ENCODE measurements at regions not wholly inside any gene's neighbourhood (a gene's known extent, or its start where the extent isn't known, plus 50 kb on each side); places are given as distances from the start of the nearest gene placed in this dataset.

- intact Hi-C loops (cut with micrococcal nuclease), result no loop called here
- Mint-ChIP-seq H3K4me3 (ENCODE audit: low read depth) (no peak overlapping the region), H3K9me3 (peaks cover 61% of the 10 kb centered on the region), H3K27ac (no peak overlapping the region), H3K27me3 (ENCODE audit: low read depth) (no peaks in the 10 kb centered on the region), H3K36me3 (ENCODE audit: low read depth) (no peaks in the 10 kb centered on the region), H3K4me1 (ENCODE audit: low read depth) (no peaks in the 10 kb centered on the region)
- no peak for DNase-seq (ENCODE audit: low spot score)
Measured at GRCh38 chr5:27995867-27996266, 957.5 kb upstream of the CDH9 start.

GRCh38 chr5:27978322-27978721 is 939.9 kb upstream of the CDH9 start:
- intact Hi-C loops (cut with micrococcal nuclease), result no loop called here
- DNase-seq (ENCODE audit: low spot score), result no peak
- Mint-ChIP-seq H3K4me3 (ENCODE audit: low read depth) (no peak overlapping the region), H3K9me3 (peaks cover 52% of the 10 kb centered on the region), H3K27ac (no peak overlapping the region), H3K4me1 (ENCODE audit: low read depth) (no peaks in the 10 kb centered on the region), H3K27me3 (ENCODE audit: low read depth) (no peaks in the 10 kb centered on the region), H3K36me3 (ENCODE audit: low read depth) (no peaks in the 10 kb centered on the region)

GRCh38 chr5:27969157-27969556 is 930.8 kb upstream of the CDH9 start:
- no peak for DNase-seq (ENCODE audit: low spot score)
- Mint-ChIP-seq H3K9me3 (peaks cover 43% of the 10 kb centered on the region), H3K27me3 (ENCODE audit: low read depth) (no peaks in the 10 kb centered on the region), H3K4me1 (ENCODE audit: low read depth) (no peaks in the 10 kb centered on the region), H3K27ac (no peak overlapping the region), H3K4me3 (ENCODE audit: low read depth) (no peak overlapping the region), H3K36me3 (ENCODE audit: low read depth) (no peaks in the 10 kb centered on the region)
- intact Hi-C loops (cut with micrococcal nuclease), result no loop called here

- Mint-ChIP-seq H3K4me1 (ENCODE audit: low read depth) (no peaks in the 10 kb centered on the region), H3K36me3 (ENCODE audit: low read depth) (no peaks in the 10 kb centered on the region), H3K27me3 (ENCODE audit: low read depth) (no peaks in the 10 kb centered on the region), H3K9me3 (peaks cover 74% of the 10 kb centered on the region), H3K27ac (no peak overlapping the region), H3K4me3 (ENCODE audit: low read depth) (no peak overlapping the region)
- DNase-seq (ENCODE audit: low spot score), result no peak
- intact Hi-C loops (cut with micrococcal nuclease), result no loop called here
Measured at GRCh38 chr5:27963050-27963783, 924.8 kb upstream of the CDH9 start.

GRCh38 chr5:27962198-27962597 is 923.8 kb upstream of the CDH9 start:
- intact Hi-C loops (cut with micrococcal nuclease), result no loop called here
- H3K9me3 Mint-ChIP-seq, result peaks cover 80% of the 10 kb centered on the region
- H3K4me1 Mint-ChIP-seq (ENCODE audit: low read depth), result no peaks in the 10 kb centered on the region
- no peaks in the 10 kb centered on the region for H3K27me3 Mint-ChIP-seq (ENCODE audit: low read depth)
- no peak overlapping the region for H3K27ac Mint-ChIP-seq
- H3K36me3 Mint-ChIP-seq (ENCODE audit: low read depth), result no peaks in the 10 kb centered on the region
- no peak overlapping the region for H3K4me3 Mint-ChIP-seq (ENCODE audit: low read depth)
- DNase-seq (ENCODE audit: low spot score), result no peak

- H3K4me1 Mint-ChIP-seq (ENCODE audit: low read depth), result no peaks in the 10 kb centered on the region
- H3K27ac Mint-ChIP-seq, result no peak overlapping the region
- intact Hi-C loops (cut with micrococcal nuclease), result no loop called here
- H3K4me3 Mint-ChIP-seq (ENCODE audit: low read depth), result no peak overlapping the region
- no peaks in the 10 kb centered on the region for H3K27me3 Mint-ChIP-seq (ENCODE audit: low read depth)
- H3K36me3 Mint-ChIP-seq (ENCODE audit: low read depth), result no peaks in the 10 kb centered on the region
- H3K9me3 Mint-ChIP-seq, result peaks cover 26% of the 10 kb centered on the region
- DNase-seq (ENCODE audit: low spot score), result no peak
Measured at GRCh38 chr5:27947088-27947487, 908.7 kb upstream of the CDH9 start.

- no peaks in the 10 kb centered on the region for H3K36me3 Mint-ChIP-seq (ENCODE audit: low read depth)
- DNase-seq (ENCODE audit: low spot score), result no peak
- no peak overlapping the region for H3K27ac Mint-ChIP-seq
- H3K4me1 Mint-ChIP-seq (ENCODE audit: low read depth), result no peaks in the 10 kb centered on the region
- intact Hi-C loops (cut with micrococcal nuclease), result no loop called here
- H3K4me3 Mint-ChIP-seq (ENCODE audit: low read depth), result no peak overlapping the region
- H3K27me3 Mint-ChIP-seq (ENCODE audit: low read depth), result no peaks in the 10 kb centered on the region
- H3K9me3 Mint-ChIP-seq, result peaks cover 23% of the 10 kb centered on the region
Measured at GRCh38 chr5:27944471-27944870, 906.1 kb upstream of the CDH9 start.

GRCh38 chr5:27938989-27939388 is 900.6 kb upstream of the CDH9 start:
- no peaks in the 10 kb centered on the region for H3K36me3 Mint-ChIP-seq (ENCODE audit: low read depth)
- H3K9me3 Mint-ChIP-seq, result peaks cover 46% of the 10 kb centered on the region
- no peaks in the 10 kb centered on the region for H3K27me3 Mint-ChIP-seq (ENCODE audit: low read depth)
- no peaks in the 10 kb centered on the region for H3K4me1 Mint-ChIP-seq (ENCODE audit: low read depth)
- intact Hi-C loops (cut with micrococcal nuclease), result no loop called here
- no peak for DNase-seq (ENCODE audit: low spot score)
- H3K4me3 Mint-ChIP-seq (ENCODE audit: low read depth), result no peak overlapping the region
- H3K27ac Mint-ChIP-seq, result no peak overlapping the region

GRCh38 chr5:27928060-27928459 is 889.7 kb upstream of the CDH9 start:
- peaks cover 26% of the 10 kb centered on the region for H3K9me3 Mint-ChIP-seq
- H3K4me3 Mint-ChIP-seq (ENCODE audit: low read depth), result no peak overlapping the region
- DNase-seq (ENCODE audit: low spot score), result no peak
- H3K36me3 Mint-ChIP-seq (ENCODE audit: low read depth), result no peaks in the 10 kb centered on the region
- H3K27ac Mint-ChIP-seq, result no peak overlapping the region
- no peaks in the 10 kb centered on the region for H3K4me1 Mint-ChIP-seq (ENCODE audit: low read depth)
- intact Hi-C loops (cut with micrococcal nuclease), result no loop called here
- no peaks in the 10 kb centered on the region for H3K27me3 Mint-ChIP-seq (ENCODE audit: low read depth)

GRCh38 chr5:27911216-27911615 is 872.8 kb upstream of the CDH9 start:
- Mint-ChIP-seq H3K27ac (no peak overlapping the region), H3K4me3 (ENCODE audit: low read depth) (no peak overlapping the region), H3K4me1 (ENCODE audit: low read depth) (no peaks in the 10 kb centered on the region), H3K9me3 (peaks cover 37% of the 10 kb centered on the region), H3K36me3 (ENCODE audit: low read depth) (no peaks in the 10 kb centered on the region), H3K27me3 (ENCODE audit: low read depth) (no peaks in the 10 kb centered on the region)
- intact Hi-C loops (cut with micrococcal nuclease), result no loop called here
- no peak for DNase-seq (ENCODE audit: low spot score)

- Mint-ChIP-seq H3K27ac (no peak overlapping the region), H3K4me3 (ENCODE audit: low read depth) (no peak overlapping the region), H3K27me3 (ENCODE audit: low read depth) (no peaks in the 10 kb centered on the region), H3K4me1 (ENCODE audit: low read depth) (no peaks in the 10 kb centered on the region), H3K36me3 (ENCODE audit: low read depth) (no peaks in the 10 kb centered on the region), H3K9me3 (peaks cover 41% of the 10 kb centered on the region)
- DNase-seq (ENCODE audit: low spot score), result no peak
- intact Hi-C loops (cut with micrococcal nuclease), result no loop called here
Measured at GRCh38 chr5:27908341-27908740, 870.0 kb upstream of the CDH9 start.

- Mint-ChIP-seq H3K4me3 (ENCODE audit: low read depth) (no peak overlapping the region), H3K36me3 (ENCODE audit: low read depth) (no peaks in the 10 kb centered on the region), H3K4me1 (ENCODE audit: low read depth) (no peaks in the 10 kb centered on the region), H3K27me3 (ENCODE audit: low read depth) (no peaks in the 10 kb centered on the region), H3K27ac (no peak overlapping the region), H3K9me3 (peaks cover 48% of the 10 kb centered on the region)
- no peak for DNase-seq (ENCODE audit: low spot score)
- intact Hi-C loops (cut with micrococcal nuclease), result no loop called here
Measured at GRCh38 chr5:27906931-27907601, 868.7 kb upstream of the CDH9 start.

- H3K9me3 Mint-ChIP-seq, result peaks cover 51% of the 10 kb centered on the region
- no peak overlapping the region for H3K4me3 Mint-ChIP-seq (ENCODE audit: low read depth)
Measured at GRCh38 chr5:27906481-27906880, 868.1 kb upstream of the CDH9 start.

More at GRCh38 chr5:27906481-27906880, 868.1 kb upstream of the CDH9 start:
- Mint-ChIP-seq H3K36me3 (ENCODE audit: low read depth) (no peaks in the 10 kb centered on the region), H3K4me1 (ENCODE audit: low read depth) (no peaks in the 10 kb centered on the region), H3K27ac (no peak overlapping the region), H3K27me3 (ENCODE audit: low read depth) (no peaks in the 10 kb centered on the region)
- intact Hi-C loops (cut with micrococcal nuclease), result no loop called here
- DNase-seq (ENCODE audit: low spot score), result no peak
